Thyroid gland (tissue), 4 donors: ENCODE measurements at regions not wholly inside any gene's neighbourhood (a gene's known extent, or its start where the extent isn't known, plus 50 kb on each side); places are given as distances from the start of the nearest gene placed in this dataset.

Experiments
- DNase-seq, 2 donors: peaks; one replicate each; pipeline ENCODE4 v3.0.0-alpha.2; 2019
- H3K27ac ChIP-seq, 3 donors: fragments of 200-600 bp; sonication (generic); 1 replicate in 2 of 3; 2 replicates in 1 of 3; pipeline ENCODE4 v1.5.1; 2016 to 2019; ENCODE audit warnings: mild to moderate bottlenecking in 1 of 3, moderate library complexity in 1 of 3
- H3K27me3 ChIP-seq: fragments of 200-600 bp; sonication (generic); one replicate; pipeline ENCODE4 v1.5.1; 2019
- H3K36me3 ChIP-seq, 2 donors: fragments of 200-600 bp; sonication (generic); one replicate each; pipeline ENCODE4 v1.5.1; 2016 to 2019
- H3K4me1 ChIP-seq, 2 donors: fragments of 200-600 bp; sonication (generic); one replicate each; pipeline ENCODE4 v1.5.1; 2017 to 2019
- H3K4me3 ChIP-seq, 3 donors: fragments of 200-600 bp; sonication (generic); replicated peaks in 1 of 3; 1 replicate in 2 of 3; 2 replicates in 1 of 3; pipeline ENCODE4 v1.5.1; 2016; ENCODE audit warnings: mild to moderate bottlenecking in 1 of 3
- H3K9me3 ChIP-seq: fragments of 200-600 bp; sonication (generic); one replicate; pipeline ENCODE4 v1.5.1; 2017
- POLR2A ChIP-seq, 2 donors: fragments of 450-650 bp; IDR thresholded peaks; one replicate each; pipeline ENCODE4 v1.6.1; 2017; ENCODE audit warnings: antibody characterized with exemption in 2 of 2, mild to moderate bottlenecking in 2 of 2, moderate library complexity in 1 of 2
- WGBS, 2 donors: methylation state at CpG; one replicate each; pipeline ENCODE4 v1.1.5; 2017; 5-methylcytosine and 5-hydroxymethylcytosine counted together
- intact Hi-C: fragments of 100-400 bp; cut with DNase I; formaldehyde crosslinking; loops from one replicate; pipeline ENCODE4 v1.15.1; 2023
- TF ChIP-seq, protein P1 (sequence below), 6 experiments: fragments of 200-600 bp in 3 of 6; fragments of 450-650 bp in 3 of 6; sonication (generic) in 3 of 6; IDR thresholded peaks; one replicate each; pipeline ENCODE4 v1.5.1; 2016 to 2019; ENCODE audit warnings: antibody characterized with exemption in 6 of 6, mild to moderate bottlenecking in 2 of 6, inconsistent platforms in 1 of 6, moderate library complexity in 1 of 6

DNA sequence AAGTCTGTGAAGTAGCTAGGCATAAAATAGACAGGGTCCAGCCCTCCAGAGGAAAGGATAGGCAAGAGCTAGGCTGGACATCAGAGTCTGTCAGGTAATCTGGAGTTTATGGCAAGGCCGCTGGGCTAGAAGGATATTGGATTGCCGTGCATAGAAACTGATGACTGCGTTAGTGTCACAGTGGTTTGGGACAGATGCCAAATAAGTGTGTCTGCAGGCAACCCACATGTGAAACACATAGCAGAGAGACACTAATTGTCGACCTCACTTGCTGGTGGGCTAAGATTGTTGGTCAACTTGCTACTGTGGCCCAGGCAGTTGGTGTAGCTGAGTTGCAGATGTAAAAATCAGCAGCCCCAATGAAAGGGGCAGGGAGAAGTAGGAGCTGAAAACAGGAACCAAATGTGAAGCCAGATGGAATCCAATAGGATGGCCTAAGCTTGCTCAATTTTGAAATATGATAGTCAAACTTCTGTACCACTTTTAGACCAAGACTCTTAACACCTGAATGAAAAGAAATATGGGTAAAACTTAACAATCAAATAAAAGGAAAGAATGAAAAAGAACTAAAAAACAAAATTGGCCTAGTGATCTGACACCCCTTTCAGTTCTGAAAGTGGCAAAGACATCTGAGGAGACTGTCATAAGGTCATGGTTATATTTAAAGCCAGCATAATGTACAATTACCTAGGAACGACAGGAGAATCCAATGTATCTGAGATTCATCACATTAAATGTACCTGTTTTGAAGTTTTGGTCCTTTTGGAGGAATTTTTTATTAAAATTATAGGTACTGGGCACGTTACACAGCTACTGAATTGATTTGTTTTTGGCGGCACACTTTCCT is 243.3 kb upstream of the ACTBL2 start:
- Histone ChIP-seq H3K27me3 (no peaks in the 10 kb centered on the region), H3K4me1 (no peaks in the 10 kb centered on the region), H3K9me3 (no peaks in the 10 kb centered on the region), H3K36me3 (no peaks in the 10 kb centered on the region), H3K27ac (no peak overlapping the region), H3K4me3 (no peak overlapping the region)
- WGBS, 2 donors: 82 to 88% methylated on average over 7 of the region's 7 CpGs
- TF ChIP-seq POLR2A (IDR thresholded peaks at IDR 0.05): no peak
- TF ChIP-seq, protein P1, sequence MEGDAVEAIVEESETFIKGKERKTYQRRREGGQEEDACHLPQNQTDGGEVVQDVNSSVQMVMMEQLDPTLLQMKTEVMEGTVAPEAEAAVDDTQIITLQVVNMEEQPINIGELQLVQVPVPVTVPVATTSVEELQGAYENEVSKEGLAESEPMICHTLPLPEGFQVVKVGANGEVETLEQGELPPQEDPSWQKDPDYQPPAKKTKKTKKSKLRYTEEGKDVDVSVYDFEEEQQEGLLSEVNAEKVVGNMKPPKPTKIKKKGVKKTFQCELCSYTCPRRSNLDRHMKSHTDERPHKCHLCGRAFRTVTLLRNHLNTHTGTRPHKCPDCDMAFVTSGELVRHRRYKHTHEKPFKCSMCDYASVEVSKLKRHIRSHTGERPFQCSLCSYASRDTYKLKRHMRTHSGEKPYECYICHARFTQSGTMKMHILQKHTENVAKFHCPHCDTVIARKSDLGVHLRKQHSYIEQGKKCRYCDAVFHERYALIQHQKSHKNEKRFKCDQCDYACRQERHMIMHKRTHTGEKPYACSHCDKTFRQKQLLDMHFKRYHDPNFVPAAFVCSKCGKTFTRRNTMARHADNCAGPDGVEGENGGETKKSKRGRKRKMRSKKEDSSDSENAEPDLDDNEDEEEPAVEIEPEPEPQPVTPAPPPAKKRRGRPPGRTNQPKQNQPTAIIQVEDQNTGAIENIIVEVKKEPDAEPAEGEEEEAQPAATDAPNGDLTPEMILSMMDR (IDR thresholded peaks at IDR 0.05): no peak
- intact Hi-C loops: no loop called here
- DNase-seq: no peak

DNA sequence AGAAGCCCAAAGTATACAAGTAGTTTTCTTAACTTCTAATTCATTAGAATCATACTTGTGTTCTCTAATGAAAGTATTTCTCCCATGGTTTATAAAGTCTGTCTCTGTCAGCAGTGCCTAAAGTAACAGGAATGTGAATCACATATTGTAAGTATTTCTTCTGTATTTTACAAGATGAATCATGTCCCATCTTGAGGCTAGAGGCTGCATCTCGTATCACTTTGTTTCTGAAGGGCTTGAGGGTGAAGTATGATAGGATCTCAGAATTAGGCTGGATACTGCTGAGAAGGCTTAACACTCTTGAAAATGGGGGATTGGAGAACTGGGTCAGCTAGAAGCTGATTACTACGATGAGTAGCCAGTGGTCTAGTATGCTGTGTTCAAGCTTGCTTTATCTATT is 242.2 kb upstream of the ACTBL2 start:
- Histone ChIP-seq H3K36me3 (no peaks in the 10 kb centered on the region), H3K27me3 (no peaks in the 10 kb centered on the region), H3K27ac (no peak overlapping the region), H3K4me3 (no peak overlapping the region), H3K4me1 (no peaks in the 10 kb centered on the region), H3K9me3 (no peaks in the 10 kb centered on the region)
- intact Hi-C loops: no loop called here
- DNase-seq: no peak
- 81 to 84% methylated on average over 2 of the region's 2 CpGs for WGBS, 2 donors
- TF ChIP-seq, protein P1 (IDR thresholded peaks at IDR 0.05): no peak

DNA sequence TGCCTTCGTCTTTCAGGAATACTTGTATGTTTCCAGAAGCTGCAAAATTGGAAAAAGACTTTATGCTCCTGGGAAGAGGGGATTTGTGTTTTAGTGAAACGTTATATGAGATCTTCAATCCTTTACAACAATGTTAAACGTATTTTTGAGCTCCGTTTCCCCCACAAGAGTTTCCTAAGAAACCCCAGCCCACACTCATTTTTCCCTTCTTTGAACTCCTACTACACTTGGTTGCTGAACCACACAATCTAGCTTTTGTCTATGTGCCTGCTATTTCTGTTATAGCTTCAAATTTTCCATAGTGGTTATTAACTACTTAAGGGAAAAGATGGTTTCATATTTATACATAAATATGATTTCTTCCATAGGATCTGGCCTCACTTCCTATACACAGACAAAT is 238.6 kb upstream of the ACTBL2 start:
- Histone ChIP-seq H3K9me3 (no peaks in the 10 kb centered on the region), H3K36me3 (no peaks in the 10 kb centered on the region), H3K4me1 (no peaks in the 10 kb centered on the region), H3K27ac (no peak overlapping the region), H3K27me3 (no peaks in the 10 kb centered on the region), H3K4me3 (no peak overlapping the region)
- intact Hi-C loops: no loop called here
- 66 to 77% methylated on average over 4 of the region's 4 CpGs for WGBS, 2 donors
- DNase-seq: no peak
- TF ChIP-seq, protein P1 (IDR thresholded peaks at IDR 0.05): no peak
- no peak for TF ChIP-seq POLR2A (IDR thresholded peaks at IDR 0.05)

DNA sequence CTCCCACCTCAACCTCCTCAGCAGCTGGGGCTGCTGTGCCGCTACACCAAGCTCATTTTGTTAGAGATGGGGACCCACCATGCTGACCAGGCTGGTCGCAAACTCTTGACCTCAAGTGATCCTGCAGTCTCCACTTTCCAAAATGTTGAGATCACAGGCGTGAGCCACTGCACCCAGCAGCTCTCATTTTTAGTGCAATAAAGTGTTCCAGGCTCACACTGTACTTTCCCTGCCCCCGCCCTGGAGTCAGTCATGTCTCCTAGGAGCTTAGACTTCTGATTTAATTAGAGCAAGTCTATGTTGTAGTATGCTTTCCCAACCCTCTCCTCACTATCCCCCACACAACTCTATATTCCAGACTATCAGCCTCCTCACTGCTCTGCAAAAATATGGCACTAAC is 238.0 kb upstream of the ACTBL2 start:
- no peaks in the 10 kb centered on the region for H3K27me3 ChIP-seq
- H3K36me3 ChIP-seq: no peaks in the 10 kb centered on the region
- no peaks in the 10 kb centered on the region for H3K9me3 ChIP-seq
- intact Hi-C loops: no loop called here
- 88 to 92% methylated on average over 4 of the region's 4 CpGs for WGBS, 2 donors
- TF ChIP-seq, protein P1 (IDR thresholded peaks at IDR 0.05): no peak
- TF ChIP-seq POLR2A (IDR thresholded peaks at IDR 0.05): no peak
- H3K27ac ChIP-seq: no peak overlapping the region
- H3K4me3 ChIP-seq: no peak overlapping the region
- no peaks in the 10 kb centered on the region for H3K4me1 ChIP-seq
- DNase-seq: no peak

DNA sequence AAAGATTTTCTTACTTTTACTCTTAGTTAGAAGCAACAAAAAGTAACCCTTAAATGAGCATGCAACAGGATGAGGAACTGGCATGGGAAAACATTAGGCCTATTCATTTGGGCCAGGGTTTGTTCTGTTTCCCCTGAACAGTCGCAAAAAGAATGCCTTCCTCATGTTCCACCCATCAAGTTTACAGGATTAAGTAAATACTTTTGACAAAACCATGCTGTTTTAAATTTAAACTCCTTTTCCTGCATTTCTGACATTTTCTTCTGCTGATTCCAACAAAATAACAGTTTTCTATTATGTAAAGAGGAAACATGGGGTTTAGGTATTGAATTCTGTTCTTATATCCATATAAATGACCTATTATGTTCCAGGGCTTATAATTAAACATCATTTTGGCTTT is 236.6 kb upstream of the ACTBL2 start:
- no peak overlapping the region for H3K4me3 ChIP-seq
- 89 to 98% methylated on average over 1 of the region's 1 CpG for WGBS, 2 donors
- H3K27me3 ChIP-seq: no peaks in the 10 kb centered on the region
- H3K36me3 ChIP-seq: no peaks in the 10 kb centered on the region
- intact Hi-C loops: no loop called here
- no peaks in the 10 kb centered on the region for H3K9me3 ChIP-seq
- H3K4me1 ChIP-seq: no peaks in the 10 kb centered on the region
- TF ChIP-seq, protein P1 (IDR thresholded peaks at IDR 0.05): no peak
- no peak for TF ChIP-seq POLR2A (IDR thresholded peaks at IDR 0.05)
- DNase-seq: no peak
- H3K27ac ChIP-seq: no peak overlapping the region
